Naive thymus-derived CD8-positive, alpha-beta T cell (primary cell): ENCODE measurements at regions not wholly inside any gene's neighbourhood (a gene's known extent, or its start where the extent isn't known, plus 50 kb on each side); places are given as distances from the start of the nearest gene placed in this dataset.
A peak's percentile ranks its signal among the peaks of the same experiment; 100 is the strongest.

Experiments used
- ATAC-seq, 2 donors: fragments of 150-1000 bp; cut with Tn5 transposase in 1 of 2; sonication (Bioruptor Pico), chemical (Tn5 transposase) in 1 of 2; 1 replicate in 1 of 2; 2 replicates in 1 of 2; pipeline ENCODE4 v1.10.0; 2021; ENCODE audit warnings: mild to moderate bottlenecking in 2 of 2, moderate library complexity in 2 of 2
- POLR2A ChIA-PET: fragments of 350-600 bp; sonication (Branson Sonifier 250); formaldehyde crosslinking; loops from one replicate; lab custom pipeline; 2021; ENCODE audit warnings: antibody characterized with exemption; lab: Charles Lee
- DNase-seq, 10 donors: peaks; one replicate each; pipeline versions ENCODE4 v3.0.0 to v3.0.0-alpha.2; 2020 to 2022
- H3K27ac Mint-ChIP-seq, 10 donors: one replicate each; pipeline ENCODE4 v1.8.0; 2020 to 2022; ENCODE audit warnings: mild to moderate bottlenecking in 10 of 10, mixed read lengths in 10 of 10, moderate library complexity in 4 of 10, inconsistent platforms in 1 of 10
- H3K27me3 Mint-ChIP-seq, 5 donors: one replicate each; pipeline ENCODE4 v1.8.0; 2021 to 2022; ENCODE audit warnings: mixed read lengths in 5 of 5
- H3K36me3 Mint-ChIP-seq, 3 donors: one replicate each; pipeline ENCODE4 v1.8.0; 2020 to 2022; ENCODE audit warnings: mixed read lengths in 3 of 3, mild to moderate bottlenecking in 2 of 3, inconsistent platforms in 1 of 3
- H3K4me1 Mint-ChIP-seq, 4 donors: one replicate each; pipeline ENCODE4 v1.8.0; 2021 to 2022; ENCODE audit warnings: mixed read lengths in 4 of 4
- H3K4me3 Mint-ChIP-seq, 10 donors: one replicate each; pipeline ENCODE4 v1.8.0; 2020 to 2022; ENCODE audit warnings: mild to moderate bottlenecking in 10 of 10, mixed read lengths in 10 of 10, moderate library complexity in 6 of 10, inconsistent platforms in 1 of 10
- H3K9me3 Mint-ChIP-seq, 9 donors: one replicate each; pipeline ENCODE4 v1.8.0; 2020 to 2022; ENCODE audit warnings: mixed read lengths in 9 of 9, mild to moderate bottlenecking in 3 of 9, inconsistent platforms in 1 of 9, moderate library complexity in 1 of 9

- no peak for ATAC-seq
- H3K4me3 Mint-ChIP-seq: no peak overlapping the region
- peaks cover 0 to 1% (median 0%) of the 10 kb centered on the region in 4 donors for H3K4me1 Mint-ChIP-seq
- POLR2A ChIA-PET: no interaction called here
- no peak overlapping the region for H3K27ac Mint-ChIP-seq
- DNase-seq: no peak
- peaks cover 8 to 38% (median 16%) of the 10 kb centered on the region in 9 donors for H3K9me3 Mint-ChIP-seq
- peaks cover 0 to 19% (median 17%) of the 10 kb centered on the region in 3 donors for H3K36me3 Mint-ChIP-seq
- no peaks in the 10 kb centered on the region for H3K27me3 Mint-ChIP-seq
Observed at GRCh38 chr21:31482460-31482859, 138.4 kb upstream of the TIAM1 start.

- Mint-ChIP-seq H3K36me3 (peaks cover 0 to 16% (median 14%) of the 10 kb centered on the region in 3 donors), H3K4me3 (no peak overlapping the region), H3K9me3 (peaks cover 6 to 37% (median 12%) of the 10 kb centered on the region in 9 donors), H3K27ac (no peak overlapping the region), H3K27me3 (no peaks in the 10 kb centered on the region), H3K4me1 (peaks cover 0 to 4% (median under 1%) of the 10 kb centered on the region in 4 donors)
- ATAC-seq (no peak), DNase-seq (no peak)
- POLR2A ChIA-PET: no interaction called here
Observed at GRCh38 chr21:31480228-31480627, 136.2 kb upstream of the TIAM1 start.

GRCh38 chr21:31479714-31480113 is 135.7 kb upstream of the TIAM1 start:
- peaks cover 0 to 7% (median 2%) of the 10 kb centered on the region in 4 donors for H3K4me1 Mint-ChIP-seq
- ATAC-seq: no peak
- H3K36me3 Mint-ChIP-seq: peaks cover 0 to 11% (median 10%) of the 10 kb centered on the region in 3 donors
- no peak overlapping the region for H3K4me3 Mint-ChIP-seq
- no peaks in the 10 kb centered on the region for H3K27me3 Mint-ChIP-seq
- POLR2A ChIA-PET: no interaction called here
- no peak overlapping the region for H3K27ac Mint-ChIP-seq
- peaks cover under 1 to 31% (median 7%) of the 10 kb centered on the region in 9 donors for H3K9me3 Mint-ChIP-seq
- no peak for DNase-seq

- Mint-ChIP-seq H3K27me3 (no peaks in the 10 kb centered on the region), H3K9me3 (peaks cover 0 to 26% (median 6%) of the 10 kb centered on the region in 9 donors), H3K4me1 (peaks cover 0 to 7% (median 2%) of the 10 kb centered on the region in 4 donors), H3K36me3 (peaks cover 0 to 9% (median 8%) of the 10 kb centered on the region in 3 donors), H3K27ac (no peak overlapping the region), H3K4me3 (no peak overlapping the region)
- DNase-seq (no peak), ATAC-seq (no peak)
- POLR2A ChIA-PET: no interaction called here
Observed at GRCh38 chr21:31479222-31479621, 135.2 kb upstream of the TIAM1 start.

- no peak for DNase-seq
- Mint-ChIP-seq H3K9me3 (peaks cover 0 to 14% (median 5%) of the 10 kb centered on the region in 9 donors), H3K4me3 (no peak overlapping the region), H3K4me1 (peaks cover 0 to 5% (median 3%) of the 10 kb centered on the region in 4 donors), H3K27ac (no peak overlapping the region), H3K27me3 (no peaks in the 10 kb centered on the region), H3K36me3 (peaks cover 0 to 5% (median 3%) of the 10 kb centered on the region in 3 donors)
- POLR2A ChIA-PET: interaction anchor here (0.8 kb wide), 1 partner anchor 102 kb away, joined by 3 read pairs; no protein-coding TSS in a partner anchor
- ATAC-seq: no peak
Observed at GRCh38 chr21:31476263-31477022, 132.4 kb upstream of the TIAM1 start.

- ATAC-seq (no peak), DNase-seq (no peak)
- peaks cover 0 to 5% (median 3%) of the 10 kb centered on the region in 4 donors for H3K4me1 Mint-ChIP-seq
- H3K27ac Mint-ChIP-seq: peak overlapping the region in 3 of 10 donors; percentile 28 to 43 (median 41)
- H3K27me3 Mint-ChIP-seq: no peaks in the 10 kb centered on the region
- H3K4me3 Mint-ChIP-seq: no peak overlapping the region
- H3K9me3 Mint-ChIP-seq: peaks cover 0 to 6% (median 0%) of the 10 kb centered on the region in 9 donors
- POLR2A ChIA-PET: interaction anchor here (0.8 kb wide), 1 partner anchor 101 kb away, joined by 3 read pairs; no protein-coding TSS in a partner anchor
- no peaks in the 10 kb centered on the region for H3K36me3 Mint-ChIP-seq
Observed at GRCh38 chr21:31475223-31475622, 131.2 kb upstream of the TIAM1 start.

- Mint-ChIP-seq H3K9me3 (peaks cover 0 to 2% (median 0%) of the 10 kb centered on the region in 9 donors), H3K4me1 (peaks cover 0 to 5% (median 3%) of the 10 kb centered on the region in 4 donors), H3K27me3 (no peaks in the 10 kb centered on the region), H3K4me3 (no peak overlapping the region), H3K27ac (no peak overlapping the region), H3K36me3 (no peaks in the 10 kb centered on the region)
- DNase-seq (no peak), ATAC-seq (no peak)
- POLR2A ChIA-PET: no interaction called here
Observed at GRCh38 chr21:31473685-31474345, 129.8 kb upstream of the TIAM1 start.

GRCh38 chr21:31471865-31472264 is 127.8 kb upstream of the TIAM1 start:
- Mint-ChIP-seq H3K4me3 (no peak overlapping the region), H3K4me1 (peaks cover 0 to 5% (median 3%) of the 10 kb centered on the region in 4 donors), H3K36me3 (no peaks in the 10 kb centered on the region), H3K27me3 (no peaks in the 10 kb centered on the region), H3K9me3 (peaks cover 0 to 2% (median 0%) of the 10 kb centered on the region in 9 donors), H3K27ac (peak overlapping the region in 1 of 10 donors; percentile 20)
- DNase-seq: no peak
- POLR2A ChIA-PET: no interaction called here
- no peak for ATAC-seq

- Mint-ChIP-seq H3K27ac (no peak overlapping the region), H3K9me3 (peaks cover 0 to 2% (median 0%) of the 10 kb centered on the region in 9 donors), H3K4me3 (no peak overlapping the region), H3K4me1 (peaks cover 0 to 5% (median 3%) of the 10 kb centered on the region in 4 donors), H3K36me3 (no peaks in the 10 kb centered on the region), H3K27me3 (no peaks in the 10 kb centered on the region)
- no peak for ATAC-seq
- no peak for DNase-seq
- POLR2A ChIA-PET: interaction anchor here (0.8 kb wide), 1 partner anchor 17 kb away, joined by 3 read pairs; no protein-coding TSS in a partner anchor
Observed at GRCh38 chr21:31470896-31471694, 127.0 kb upstream of the TIAM1 start.

- H3K9me3 Mint-ChIP-seq: no peaks in the 10 kb centered on the region
- peaks cover 8 to 23% (median 15%) of the 10 kb centered on the region in 4 donors for H3K4me1 Mint-ChIP-seq
- peak in 6 of 10 donors; percentile 9 to 66 (median 32) for DNase-seq
- no peaks in the 10 kb centered on the region for H3K36me3 Mint-ChIP-seq
- peak; percentile 99 to 100 for ATAC-seq
- H3K27me3 Mint-ChIP-seq: no peaks in the 10 kb centered on the region
- POLR2A ChIA-PET: interaction anchor here (0.6 to 1.2 kb wide), 4 partner anchors 11 to 98 kb away, joined by 3 to 5 read pairs (median 3); no protein-coding TSS in a partner anchor
- peak overlapping the region in 9 of 10 donors; percentile 52 to 79 (median 69) for H3K4me3 Mint-ChIP-seq
- H3K27ac Mint-ChIP-seq: peak overlapping the region; percentile 15 to 87 (median 72)
Observed at GRCh38 chr21:31460980-31461379, 116.9 kb upstream of the TIAM1 start.

- Mint-ChIP-seq H3K27me3 (no peaks in the 10 kb centered on the region), H3K9me3 (no peaks in the 10 kb centered on the region), H3K27ac (peak overlapping the region in 1 of 10 donors; percentile 4), H3K4me1 (peaks cover 8 to 23% (median 15%) of the 10 kb centered on the region in 4 donors), H3K36me3 (no peaks in the 10 kb centered on the region), H3K4me3 (no peak overlapping the region)
- DNase-seq (no peak), ATAC-seq (no peak)
- POLR2A ChIA-PET: no interaction called here
Observed at GRCh38 chr21:31459457-31459856, 115.4 kb upstream of the TIAM1 start.

- peaks cover 0 to 4% (median 3%) of the 10 kb centered on the region in 3 donors for H3K36me3 Mint-ChIP-seq
- peaks cover 0 to 5% (median 0%) of the 10 kb centered on the region in 9 donors for H3K9me3 Mint-ChIP-seq
- peak overlapping the region in 1 of 10 donors; percentile 31 for H3K27ac Mint-ChIP-seq
- H3K4me1 Mint-ChIP-seq: peaks cover 12 to 23% (median 18%) of the 10 kb centered on the region in 4 donors
- DNase-seq: no peak
- no peaks in the 10 kb centered on the region for H3K27me3 Mint-ChIP-seq
- H3K4me3 Mint-ChIP-seq: no peak overlapping the region
- POLR2A ChIA-PET: no interaction called here
- ATAC-seq: no peak
Observed at GRCh38 chr21:31457675-31458074, 113.6 kb upstream of the TIAM1 start.
